ENCODE measurements at regions not wholly inside any gene's neighbourhood (a gene's known extent, or its start where the extent isn't known, plus 50 kb on each side); places are given as distances from the start of the nearest gene placed in this dataset.
A peak's percentile ranks its signal among the peaks of the same experiment; 100 is the strongest.
"Not testable (repeated sequence)": the region's sequence is repeated elsewhere in the genome, so short reads cannot be mapped to it uniquely, and the experiment has no call there.

- no peak for DNase-seq
Observed at GRCh38 chr6:130494729-130495128, 128.9 kb downstream of the TMEM200A start.

- no peak for DNase-seq
Observed at GRCh38 chr6:130500693-130501092, 134.9 kb downstream of the TMEM200A start.

GRCh38 chr6:130503146-130503545, 137.3 kb downstream of the TMEM200A start:
- DNase-seq, result no peak

GRCh38 chr6:130505808-130506598, 140.2 kb downstream of the TMEM200A start:
- DNase-seq, result no peak

- DNase-seq, result not testable (repeated sequence)
Observed at GRCh38 chr6:130507005-130507665, 141.3 kb downstream of the TMEM200A start.

GRCh38 chr6:130507666-130508028, 141.8 kb downstream of the TMEM200A start:
- no peak for DNase-seq

DNA sequence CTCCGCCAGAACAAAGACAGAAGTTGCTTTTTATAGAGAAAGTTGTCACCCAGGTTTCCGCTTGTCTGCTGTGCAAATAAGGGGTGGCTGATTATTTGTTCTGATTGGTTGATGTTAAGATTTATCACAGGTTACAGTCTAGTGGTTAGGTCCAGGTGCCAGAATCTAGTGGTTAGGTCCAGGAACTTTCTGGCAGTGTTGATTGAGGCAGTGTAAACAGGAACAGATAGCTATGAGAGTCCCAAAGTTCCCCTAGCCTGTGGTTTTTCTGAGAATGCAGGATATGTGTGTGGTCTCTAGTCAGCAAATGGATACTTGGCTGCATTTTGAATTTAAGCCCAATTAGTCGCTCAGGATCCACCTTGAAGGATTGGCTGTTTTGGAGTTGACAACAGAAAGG, 148.0 kb downstream of the TMEM200A start:
- peak in 1 of 2 donors; percentile 23 for DNase-seq

DNA sequence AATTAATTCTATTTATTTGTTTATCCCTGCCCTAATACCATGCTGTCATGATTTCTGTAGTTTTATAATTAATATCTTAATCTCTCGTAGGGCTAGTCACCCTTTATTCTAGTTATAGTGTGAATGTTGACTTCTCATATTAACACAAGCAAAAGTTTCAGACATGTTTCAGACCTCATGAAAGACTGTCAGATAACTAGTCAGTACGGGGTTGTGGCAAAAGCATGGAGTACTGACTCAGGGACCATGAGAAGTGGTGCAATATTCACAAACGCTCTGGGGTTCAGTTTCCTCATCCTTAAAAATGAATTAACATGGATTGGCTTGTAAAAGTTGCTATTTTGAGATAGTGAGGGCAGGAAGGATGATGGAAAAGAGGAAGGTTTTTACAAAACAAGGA, 148.9 kb downstream of the TMEM200A start:
- no peak for DNase-seq

GRCh38 chr6:130515306-130515705, 149.5 kb downstream of the TMEM200A start:
- DNase-seq, result no peak

DNA sequence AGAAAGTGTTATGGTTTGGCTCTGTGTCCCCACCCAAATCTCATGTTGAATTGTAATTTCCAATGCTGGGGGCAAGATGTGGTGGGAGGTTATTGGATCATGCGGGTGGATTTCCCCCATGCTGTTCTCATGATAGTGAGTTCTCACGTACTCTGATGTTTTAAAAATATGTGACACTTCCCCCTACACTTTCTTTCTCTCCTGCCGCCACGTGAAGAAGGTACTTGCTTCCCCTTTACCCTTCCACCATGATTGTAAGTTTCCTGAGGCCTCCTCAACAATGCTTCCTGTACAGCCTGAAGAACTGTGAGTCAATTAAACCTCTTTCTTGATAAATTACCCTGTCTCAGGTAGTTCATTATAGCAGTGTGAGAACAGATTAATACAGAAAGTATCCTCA, 150.8 kb downstream of the TMEM200A start:
- no peak for DNase-seq

GRCh38 chr6:130517444-130517931, 151.7 kb downstream of the TMEM200A start:
- DNase-seq, result no peak

DNA sequence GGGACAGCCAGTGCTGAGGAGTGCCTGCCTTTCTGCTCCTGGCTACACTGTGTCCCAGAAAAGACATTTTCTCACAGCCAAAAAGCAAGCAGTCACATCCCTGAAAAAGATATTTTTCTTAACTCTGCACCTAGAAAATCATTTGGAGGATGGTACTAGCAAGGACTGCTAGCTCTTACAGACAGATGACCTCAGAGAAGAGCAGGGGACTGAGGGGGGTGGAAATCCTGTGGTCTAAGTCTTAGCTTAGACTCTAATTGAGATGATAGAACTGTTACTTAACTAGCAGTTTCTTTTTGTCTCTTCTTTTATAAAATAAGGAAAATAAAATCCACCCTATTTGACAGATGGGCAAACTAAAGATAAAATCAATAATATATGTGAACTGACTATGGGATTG, 152.8 kb downstream of the TMEM200A start:
- no peak for DNase-seq

DNA sequence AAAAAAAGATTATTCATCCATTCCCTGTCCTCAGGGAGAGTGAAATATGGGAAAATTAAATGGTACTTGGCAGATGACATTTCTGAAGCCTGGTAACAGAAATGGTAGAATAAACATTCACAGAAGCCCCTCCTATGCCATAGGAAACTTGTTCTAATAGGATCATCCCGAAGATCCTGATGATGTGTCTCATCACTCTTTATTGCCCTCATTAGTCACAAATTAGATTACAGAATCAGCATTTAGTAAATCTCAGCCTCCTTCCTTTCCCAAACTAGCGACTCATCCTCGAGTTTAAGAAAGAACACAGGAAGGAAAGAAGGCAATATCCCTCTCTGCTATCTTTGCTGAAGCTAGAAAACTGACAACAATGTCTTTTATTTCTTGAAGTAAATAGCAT, 154.4 kb downstream of the TMEM200A start:
- no peak for DNase-seq

- no peak for DNase-seq
Observed at GRCh38 chr6:130520801-130521200, 155.0 kb downstream of the TMEM200A start.

- DNase-seq, result no peak
Observed at GRCh38 chr6:130524552-130524951, 158.7 kb downstream of the TMEM200A start.

DNA sequence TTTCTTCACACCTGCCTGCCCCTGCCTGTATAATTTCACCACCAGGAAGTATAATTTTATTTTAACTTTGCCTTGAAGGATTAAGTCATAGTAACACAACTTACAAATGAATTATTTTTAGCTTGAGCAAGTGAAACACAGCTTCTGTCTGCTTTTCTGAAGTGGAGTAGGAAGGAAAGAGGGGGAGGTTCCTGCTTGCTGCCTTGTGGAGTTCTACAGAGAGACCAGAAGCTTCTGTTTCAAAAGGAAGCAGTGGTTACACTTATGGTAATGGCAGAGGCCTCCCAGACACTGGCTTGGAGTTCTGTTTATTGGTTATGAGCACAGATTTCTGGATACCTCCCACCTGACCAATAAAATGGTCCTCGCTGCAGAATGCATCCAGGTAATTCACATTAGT, 159.6 kb downstream of the TMEM200A start:
- no peak for DNase-seq

GRCh38 chr6:130526466-130526865, 160.6 kb downstream of the TMEM200A start:
- no peak for DNase-seq

- no peak for DNase-seq
Observed at GRCh38 chr6:130527173-130527572, 161.4 kb downstream of the TMEM200A start.

DNA sequence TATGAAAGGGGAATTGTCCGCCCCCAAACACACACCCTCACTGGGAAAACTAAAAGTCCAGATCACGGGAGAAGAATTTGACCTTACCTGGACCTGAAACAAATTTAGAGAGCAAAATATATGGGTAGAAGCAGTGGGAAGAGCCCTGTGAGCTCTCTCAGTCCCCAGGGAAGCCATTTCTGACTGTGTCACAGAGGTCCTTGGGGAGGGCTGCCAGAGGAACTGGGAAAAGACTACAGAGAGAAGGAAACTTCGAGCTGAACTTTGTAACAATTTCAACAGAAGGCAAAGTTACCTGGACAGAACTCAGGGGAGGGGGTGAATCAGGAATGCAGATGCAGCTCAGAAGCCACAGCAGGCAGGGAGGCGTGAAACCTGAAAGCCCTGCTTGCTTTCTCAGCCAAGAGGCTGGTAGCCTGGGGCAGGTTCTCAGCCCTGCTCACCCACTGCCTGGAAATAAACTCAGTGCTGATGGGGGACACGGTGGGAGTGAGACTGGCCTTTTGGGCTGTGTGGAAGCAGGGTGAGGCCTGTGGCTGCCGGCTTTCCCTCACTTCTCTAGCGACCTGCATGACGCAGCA, 163.8 kb downstream of the TMEM200A start:
- DNase-seq, result no peak

DNA sequence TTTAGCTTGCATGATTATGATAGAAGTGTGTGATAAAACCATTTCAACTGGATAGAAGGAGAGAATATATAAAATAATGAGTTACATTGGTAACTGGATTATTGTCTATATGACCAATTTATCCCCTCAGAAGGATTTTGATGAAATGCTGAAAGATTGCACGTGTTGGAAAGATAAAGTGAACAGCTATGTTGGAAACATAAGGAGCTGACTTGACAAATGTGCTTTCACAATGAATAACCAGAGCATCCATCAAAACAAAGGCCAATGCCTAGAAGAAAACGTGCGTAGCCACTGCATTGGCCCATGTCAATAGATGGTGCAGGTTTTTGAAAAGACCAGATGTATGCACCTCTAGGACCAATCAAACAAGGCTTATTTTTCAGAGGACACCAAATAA, 168.8 kb downstream of the TMEM200A start:
- no peak for DNase-seq

- no peak for DNase-seq
Observed at GRCh38 chr6:130535242-130535641, 169.4 kb downstream of the TMEM200A start.

GRCh38 chr6:130537447-130537846, 171.6 kb downstream of the TMEM200A start:
- no peak for DNase-seq

- no peak for DNase-seq
Observed at GRCh38 chr6:130547723-130548122, 181.9 kb downstream of the TMEM200A start.

DNA sequence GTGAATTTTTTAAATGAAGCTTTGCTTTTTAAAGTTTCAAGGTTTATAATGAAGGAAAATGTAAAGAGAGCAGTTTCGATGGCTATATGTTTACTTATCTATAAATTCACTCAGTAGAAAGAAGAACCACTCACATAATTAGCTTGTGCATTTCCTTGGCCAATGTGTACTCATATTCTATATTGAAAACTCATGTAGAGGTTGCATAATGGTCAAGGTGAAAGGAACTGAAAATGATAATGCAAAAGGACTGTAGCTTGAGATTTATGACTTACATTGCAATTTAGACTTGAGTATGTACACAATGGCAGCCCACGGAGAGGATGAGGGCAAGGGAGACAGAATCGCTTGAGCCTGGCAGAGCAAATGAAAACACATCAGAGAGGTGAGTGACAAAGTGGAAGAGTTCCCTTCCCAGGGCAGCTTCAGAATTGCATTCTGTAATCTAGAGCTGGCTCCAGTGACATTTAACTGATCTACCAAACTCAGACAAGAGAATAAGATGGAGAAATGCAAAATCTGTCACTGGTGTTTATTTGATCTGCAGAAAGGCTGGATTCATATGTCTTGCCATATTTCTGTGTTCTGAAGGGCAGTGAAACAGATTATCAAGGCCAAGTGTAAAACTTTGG, 191.8 kb downstream of the TMEM200A start:
- DNase-seq, result no peak
